GM12873 (cell line): ENCODE measurements at regions not wholly inside any gene's neighbourhood (a gene's known extent, or its start where the extent isn't known, plus 50 kb on each side); places are given as distances from the start of the nearest gene placed in this dataset.

Experiments
- CTCF ChIP-seq: IDR thresholded peaks from 2 replicates; pipeline ENCODE4 v1.5.1; 2012; ENCODE audit warnings: low read depth, mild to moderate bottlenecking, moderate library complexity, low read length, control low read depth; ENCODE audit not compliant: insufficient read depth; ENCODE audit errors: missing control alignments

GRCh38 chr2:236919209-236919608 lies 166.5 kb upstream of the COPS8 start:
- no peak for TF ChIP-seq CTCF

DNA sequence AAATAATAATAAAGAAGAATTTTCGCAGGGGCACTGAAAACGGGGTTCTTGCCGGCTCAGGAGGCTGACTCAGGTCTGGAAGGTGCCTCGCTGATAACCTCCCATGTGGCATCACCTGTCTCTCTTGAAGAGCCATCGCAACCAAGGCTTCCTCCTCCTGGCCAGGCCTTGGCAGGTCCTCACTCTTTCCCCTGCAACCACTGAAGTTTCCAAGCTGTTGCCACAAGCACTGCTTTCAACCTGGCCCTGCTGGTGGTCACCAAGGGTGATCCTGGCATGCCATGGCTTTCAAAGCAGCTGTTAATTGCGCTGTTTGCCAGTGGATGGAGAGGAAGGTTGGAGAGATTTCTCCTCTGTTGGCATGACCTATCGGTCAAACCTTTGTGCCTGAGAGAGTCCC lies 163.6 kb upstream of the COPS8 start:
- TF ChIP-seq CTCF = no peak

DNA sequence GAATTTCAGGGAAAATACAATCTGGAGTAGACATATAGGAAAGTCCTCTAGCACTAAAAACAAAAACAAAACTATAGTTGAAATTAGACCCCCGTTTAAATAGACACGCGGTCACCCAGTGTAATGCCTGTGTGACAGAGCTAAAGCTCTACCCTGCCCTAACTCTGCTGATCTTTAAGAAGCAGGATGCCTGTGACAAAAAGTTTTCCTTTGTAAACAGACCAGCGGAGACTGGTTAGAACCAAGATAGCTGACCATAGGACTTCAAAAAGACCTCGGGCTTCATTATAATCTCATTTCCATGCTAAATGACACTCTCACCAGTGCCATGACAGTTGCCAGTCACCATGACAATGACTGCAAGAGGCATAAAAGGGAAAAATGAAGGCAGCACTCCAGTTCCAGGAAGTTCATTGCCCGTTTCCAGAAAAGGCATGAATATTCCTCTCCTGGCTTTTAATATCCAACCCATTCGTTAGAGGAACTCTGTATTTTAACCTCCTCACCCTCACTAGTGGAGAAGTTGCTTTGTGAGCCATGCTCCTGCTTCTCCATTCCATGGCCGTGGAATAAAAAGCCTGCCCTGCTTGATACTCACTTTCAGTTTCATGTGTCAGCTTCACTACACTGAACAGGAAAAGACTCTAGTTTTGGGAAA lies 157.2 kb upstream of the COPS8 start:
- TF ChIP-seq CTCF = no peak

GRCh38 chr2:236932831-236933361 lies 152.8 kb upstream of the COPS8 start:
- no peak for TF ChIP-seq CTCF

GRCh38 chr2:236934166-236934565 lies 151.5 kb upstream of the COPS8 start:
- no peak for TF ChIP-seq CTCF

DNA sequence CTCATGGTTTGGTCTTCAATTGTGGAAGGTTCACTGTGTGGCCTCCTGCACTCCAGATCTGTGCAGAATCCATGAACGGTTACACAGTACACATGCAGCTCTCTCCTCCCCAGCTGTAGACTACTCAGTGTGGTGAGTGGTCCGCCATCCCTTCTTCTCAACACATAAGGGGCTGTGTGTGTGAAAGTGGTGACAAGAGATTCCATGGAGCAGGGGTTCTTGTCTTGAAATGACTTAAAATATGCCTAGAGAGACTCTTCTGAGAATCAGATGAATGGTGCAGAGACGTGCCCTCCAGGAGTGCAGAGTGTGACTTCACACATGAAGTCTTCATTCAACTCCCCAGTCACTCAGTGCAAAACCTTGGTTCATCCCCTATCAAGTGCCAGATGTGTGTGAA lies 151.0 kb upstream of the COPS8 start:
- TF ChIP-seq CTCF = no peak

DNA sequence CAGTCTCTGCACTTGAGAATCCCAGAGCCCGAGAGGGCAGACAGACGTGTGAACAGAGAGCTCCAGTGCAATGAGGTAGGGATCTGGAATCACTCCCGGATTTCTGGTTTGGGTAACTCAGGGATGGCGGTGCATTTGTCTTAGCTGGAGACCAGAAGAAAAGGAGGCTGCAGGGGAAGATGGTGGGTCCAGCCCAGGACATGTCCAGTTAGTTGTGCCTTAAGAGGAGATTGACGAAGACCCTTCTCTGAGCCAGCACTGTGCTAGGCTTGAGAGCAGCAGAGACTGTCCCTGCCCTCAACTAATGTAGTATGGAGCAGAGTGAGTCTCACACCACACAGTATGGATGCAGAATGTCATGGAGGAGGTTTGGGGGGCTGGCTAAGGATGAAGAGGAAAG lies 150.6 kb upstream of the COPS8 start:
- TF ChIP-seq CTCF = no peak
